Muscle of leg (tissue), 3 donors: ENCODE measurements at regions not wholly inside any gene's neighbourhood (a gene's known extent, or its start where the extent isn't known, plus 50 kb on each side); places are given as distances from the start of the nearest gene placed in this dataset.

ENCODE experiments used
- DNase-seq: peaks from one replicate; pipeline ENCODE4 v3.0.0; 2013
- H3K27ac ChIP-seq: one replicate; pipeline ENCODE4 v1.5.1; 2013; ENCODE audit warnings: mild to moderate bottlenecking, low read length, control low read depth
- H3K27me3 ChIP-seq: one replicate; pipeline ENCODE4 v1.6.1; 2013; ENCODE audit warnings: low read length; ENCODE audit not compliant: control insufficient read depth, insufficient read depth
- H3K36me3 ChIP-seq: one replicate; pipeline ENCODE4 v1.6.1; 2013; ENCODE audit warnings: low read length; ENCODE audit not compliant: control insufficient read depth, insufficient read depth
- H3K4me1 ChIP-seq: one replicate; pipeline ENCODE4 v1.6.1; 2013; ENCODE audit warnings: low read length; ENCODE audit not compliant: control insufficient read depth, insufficient read depth
- H3K4me3 ChIP-seq: one replicate; pipeline ENCODE4 v1.5.1; 2013; ENCODE audit warnings: low read length, control low read depth
- H3K9me3 ChIP-seq: replicated peaks from 2 replicates; pipeline ENCODE4 v1.6.1; 2013; ENCODE audit warnings: low read depth, low read length; ENCODE audit not compliant: control insufficient read depth
- WGBS: methylation state at CpG from one replicate; pipeline ENCODE4 v1.1.5; 2013; ENCODE audit warnings: missing lambda C conversion rate; ENCODE audit not compliant: insufficient coverage; 5-methylcytosine and 5-hydroxymethylcytosine counted together

DNA sequence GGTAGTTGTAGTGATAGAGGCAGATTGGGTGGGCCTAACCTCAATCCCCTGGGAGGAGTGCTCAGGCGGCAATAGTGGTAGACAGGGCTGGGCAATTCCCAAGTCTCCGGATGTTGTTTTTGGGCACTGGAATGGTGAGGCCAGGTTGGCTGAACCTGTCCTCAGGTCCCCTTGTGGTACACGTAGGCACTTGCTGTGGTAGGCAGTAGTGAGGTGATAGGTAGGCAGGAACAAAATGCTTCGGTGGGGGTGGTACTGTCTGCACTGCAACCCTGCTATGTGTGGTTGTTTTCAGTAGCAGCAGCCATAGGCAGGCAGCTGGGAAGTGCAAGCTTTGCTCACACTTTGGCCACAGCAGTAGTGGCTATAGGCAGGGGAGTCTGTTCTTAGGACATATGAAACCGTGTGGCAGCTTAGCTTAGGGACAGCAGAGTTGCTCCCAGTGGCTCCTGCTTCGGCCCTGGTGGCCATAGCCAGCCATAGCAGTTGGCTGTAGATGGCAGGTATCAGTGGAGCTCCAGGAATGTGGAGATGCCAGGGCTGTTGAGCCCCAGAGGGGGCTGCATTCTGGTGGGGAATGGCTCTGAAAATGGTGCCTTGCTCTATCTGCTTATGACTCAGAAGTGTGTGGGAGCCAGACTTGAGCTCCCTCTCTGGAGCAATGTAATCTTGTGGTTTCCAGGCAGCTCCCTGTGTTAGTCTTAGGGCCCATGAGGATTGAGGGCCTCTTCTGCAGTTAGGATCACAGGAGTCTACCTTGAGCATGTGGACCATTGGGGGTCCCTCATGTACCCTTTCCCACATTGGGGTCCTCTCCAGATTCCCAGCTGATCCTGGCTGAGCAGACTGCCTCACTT is 241.8 kb upstream of the BMP2 start:
- no peak for DNase-seq
- Histone ChIP-seq H3K4me1 (no peaks in the 10 kb centered on the region), H3K36me3 (no peaks in the 10 kb centered on the region), H3K27me3 (no peaks in the 10 kb centered on the region), H3K27ac (no peak overlapping the region), H3K9me3 (no peaks in the 10 kb centered on the region), H3K4me3 (no peak overlapping the region)
- 71% methylated on average over 6 of the region's 6 CpGs for WGBS

- H3K9me3 ChIP-seq, result no peaks in the 10 kb centered on the region
- DNase-seq, result no peak
- no CpG with 5 or more reads among the region's 3 CpGs for WGBS
Observed at GRCh38 chr20:6524305-6524704, 243.2 kb upstream of the BMP2 start.

GRCh38 chr20:6519556-6519955 is 247.9 kb upstream of the BMP2 start:
- Histone ChIP-seq H3K9me3 (no peaks in the 10 kb centered on the region), H3K4me3 (no peak overlapping the region), H3K4me1 (no peaks in the 10 kb centered on the region), H3K36me3 (no peaks in the 10 kb centered on the region), H3K27ac (no peak overlapping the region), H3K27me3 (no peaks in the 10 kb centered on the region)
- WGBS, result no CpG with 5 or more reads among the region's 1 CpG
- DNase-seq, result no peak

More at GRCh38 chr20:6524305-6524704, 243.2 kb upstream of the BMP2 start:
- no peaks in the 10 kb centered on the region for H3K4me1 ChIP-seq
- no peak overlapping the region for H3K27ac ChIP-seq
- no peaks in the 10 kb centered on the region for H3K36me3 ChIP-seq
- H3K4me3 ChIP-seq, result no peak overlapping the region
- H3K27me3 ChIP-seq, result no peaks in the 10 kb centered on the region

- H3K27ac ChIP-seq, result no peak overlapping the region
- no peaks in the 10 kb centered on the region for H3K36me3 ChIP-seq
- no peaks in the 10 kb centered on the region for H3K4me1 ChIP-seq
- no peaks in the 10 kb centered on the region for H3K27me3 ChIP-seq
- no peak overlapping the region for H3K4me3 ChIP-seq
- DNase-seq, result no peak
- H3K9me3 ChIP-seq, result no peaks in the 10 kb centered on the region
- WGBS, result no CpG with 5 or more reads among the region's 1 CpG
Observed at GRCh38 chr20:6515261-6515660, 252.2 kb upstream of the BMP2 start.

GRCh38 chr20:6513599-6513998 is 253.9 kb upstream of the BMP2 start:
- Histone ChIP-seq H3K27ac (no peak overlapping the region), H3K36me3 (no peaks in the 10 kb centered on the region)
- no CpG with 5 or more reads among the region's 6 CpGs for WGBS

DNA sequence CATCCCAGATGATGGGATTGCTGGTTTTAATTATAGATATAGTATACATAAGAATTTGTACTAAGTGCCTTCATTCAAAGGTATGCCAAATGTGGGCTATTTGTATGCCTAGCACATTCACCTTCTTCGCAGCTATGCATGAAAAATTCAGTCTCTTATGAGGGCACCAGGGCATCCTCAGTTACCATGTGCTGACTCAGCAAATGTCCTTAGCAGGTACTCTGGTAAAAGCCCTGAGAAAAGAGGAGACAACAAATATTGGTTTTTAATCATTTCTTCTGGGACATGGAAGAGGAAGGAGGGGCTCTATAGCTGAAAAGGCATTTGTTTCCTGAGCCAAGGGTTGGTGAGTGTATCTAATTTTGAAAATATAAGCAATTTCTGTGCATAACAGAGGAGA is 258.1 kb upstream of the BMP2 start:
- DNase-seq, result no peak
- WGBS, result 86% methylated on average over 1 of the region's 1 CpG
- H3K27me3 ChIP-seq, result no peaks in the 10 kb centered on the region

More at GRCh38 chr20:6513599-6513998, 253.9 kb upstream of the BMP2 start:
- Histone ChIP-seq H3K4me1 (no peaks in the 10 kb centered on the region), H3K9me3 (no peaks in the 10 kb centered on the region), H3K27me3 (no peaks in the 10 kb centered on the region), H3K4me3 (no peak overlapping the region)
- no peak for DNase-seq

DNA sequence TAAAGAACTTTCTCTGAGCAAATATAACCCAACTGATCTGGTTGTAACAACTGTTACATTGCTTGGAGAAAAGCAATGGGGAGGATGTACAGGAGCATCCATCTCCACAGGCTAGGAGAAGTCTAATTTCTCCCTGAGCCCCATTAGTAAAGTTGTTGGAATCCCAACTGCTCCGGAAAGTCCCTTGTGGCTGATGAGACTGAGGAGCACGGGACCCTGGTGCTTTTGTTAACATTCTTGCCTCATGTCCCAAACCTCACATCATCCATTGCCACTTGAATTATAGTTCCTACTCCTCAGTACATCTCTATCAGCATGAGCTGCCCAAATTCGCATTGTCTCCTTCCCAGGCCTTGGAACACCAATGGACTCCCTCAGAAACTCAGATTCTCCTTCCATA is 260.6 kb upstream of the BMP2 start:
- no peak for DNase-seq
- no peaks in the 10 kb centered on the region for H3K36me3 ChIP-seq
- no peak overlapping the region for H3K4me3 ChIP-seq
- H3K27ac ChIP-seq, result no peak overlapping the region
- no peaks in the 10 kb centered on the region for H3K27me3 ChIP-seq
- no peaks in the 10 kb centered on the region for H3K4me1 ChIP-seq
- no peaks in the 10 kb centered on the region for H3K9me3 ChIP-seq
- 75% methylated on average over 2 of the region's 3 CpGs for WGBS

More for the DNA sequence above, 258.1 kb upstream of the BMP2 start:
- Histone ChIP-seq H3K27ac (no peak overlapping the region), H3K4me3 (no peak overlapping the region), H3K9me3 (no peaks in the 10 kb centered on the region), H3K36me3 (no peaks in the 10 kb centered on the region), H3K4me1 (no peaks in the 10 kb centered on the region)

DNA sequence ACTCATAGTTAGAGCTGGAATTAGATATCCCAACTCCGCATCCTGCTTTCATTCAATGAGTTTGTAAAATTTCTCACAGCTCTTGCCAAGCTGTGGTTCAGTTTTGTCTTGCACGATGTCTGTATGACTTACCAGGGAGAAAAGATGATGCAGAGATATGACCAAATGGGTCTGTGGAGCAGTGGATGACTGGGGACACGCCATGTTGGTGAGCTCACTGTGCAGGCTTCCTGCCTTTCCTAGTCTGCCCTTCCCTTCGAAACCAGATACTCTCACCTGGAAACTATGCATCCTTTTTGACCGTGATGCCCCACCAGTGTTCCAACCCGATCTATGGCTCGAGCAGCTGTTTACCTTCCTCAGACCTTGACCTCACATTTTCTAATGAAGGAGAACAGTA is 262.7 kb upstream of the BMP2 start:
- no CpG with 5 or more reads among the region's 7 CpGs for WGBS
- no peaks in the 10 kb centered on the region for H3K36me3 ChIP-seq
- no peaks in the 10 kb centered on the region for H3K9me3 ChIP-seq
- H3K27ac ChIP-seq, result no peak overlapping the region
- no peaks in the 10 kb centered on the region for H3K27me3 ChIP-seq
- DNase-seq, result no peak
- no peak overlapping the region for H3K4me3 ChIP-seq
- no peaks in the 10 kb centered on the region for H3K4me1 ChIP-seq

GRCh38 chr20:6504179-6504578 is 263.3 kb upstream of the BMP2 start:
- WGBS, result no CpG with 5 or more reads among the region's 2 CpGs
- no peaks in the 10 kb centered on the region for H3K9me3 ChIP-seq
- H3K36me3 ChIP-seq, result no peaks in the 10 kb centered on the region
- no peak for DNase-seq
- no peak overlapping the region for H3K27ac ChIP-seq
- no peaks in the 10 kb centered on the region for H3K4me1 ChIP-seq
- no peaks in the 10 kb centered on the region for H3K27me3 ChIP-seq
- no peak overlapping the region for H3K4me3 ChIP-seq

GRCh38 chr20:6502999-6503398 is 264.5 kb upstream of the BMP2 start:
- Histone ChIP-seq H3K27ac (no peak overlapping the region), H3K36me3 (no peaks in the 10 kb centered on the region), H3K4me1 (no peaks in the 10 kb centered on the region), H3K27me3 (no peaks in the 10 kb centered on the region), H3K4me3 (no peak overlapping the region), H3K9me3 (no peaks in the 10 kb centered on the region)
- no peak for DNase-seq
- WGBS, result no CpG with 5 or more reads among the region's 2 CpGs
